Muscle of leg (tissue), 3 donors: ENCODE measurements at regions not wholly inside any gene's neighbourhood (a gene's known extent, or its start where the extent isn't known, plus 50 kb on each side); places are given as distances from the start of the nearest gene placed in this dataset.

ENCODE experiments used
- DNase-seq: peaks from one replicate; pipeline ENCODE4 v3.0.0; 2013
- H3K27ac ChIP-seq: one replicate; pipeline ENCODE4 v1.5.1; 2013; ENCODE audit warnings: mild to moderate bottlenecking, low read length, control low read depth
- H3K27me3 ChIP-seq: one replicate; pipeline ENCODE4 v1.6.1; 2013; ENCODE audit warnings: low read length; ENCODE audit not compliant: control insufficient read depth, insufficient read depth
- H3K36me3 ChIP-seq: one replicate; pipeline ENCODE4 v1.6.1; 2013; ENCODE audit warnings: low read length; ENCODE audit not compliant: control insufficient read depth, insufficient read depth
- H3K4me1 ChIP-seq: one replicate; pipeline ENCODE4 v1.6.1; 2013; ENCODE audit warnings: low read length; ENCODE audit not compliant: control insufficient read depth, insufficient read depth
- H3K4me3 ChIP-seq: one replicate; pipeline ENCODE4 v1.5.1; 2013; ENCODE audit warnings: low read length, control low read depth
- H3K9me3 ChIP-seq: replicated peaks from 2 replicates; pipeline ENCODE4 v1.6.1; 2013; ENCODE audit warnings: low read depth, low read length; ENCODE audit not compliant: control insufficient read depth
- WGBS: methylation state at CpG from one replicate; pipeline ENCODE4 v1.1.5; 2013; ENCODE audit warnings: missing lambda C conversion rate; ENCODE audit not compliant: insufficient coverage; 5-methylcytosine and 5-hydroxymethylcytosine counted together

DNA sequence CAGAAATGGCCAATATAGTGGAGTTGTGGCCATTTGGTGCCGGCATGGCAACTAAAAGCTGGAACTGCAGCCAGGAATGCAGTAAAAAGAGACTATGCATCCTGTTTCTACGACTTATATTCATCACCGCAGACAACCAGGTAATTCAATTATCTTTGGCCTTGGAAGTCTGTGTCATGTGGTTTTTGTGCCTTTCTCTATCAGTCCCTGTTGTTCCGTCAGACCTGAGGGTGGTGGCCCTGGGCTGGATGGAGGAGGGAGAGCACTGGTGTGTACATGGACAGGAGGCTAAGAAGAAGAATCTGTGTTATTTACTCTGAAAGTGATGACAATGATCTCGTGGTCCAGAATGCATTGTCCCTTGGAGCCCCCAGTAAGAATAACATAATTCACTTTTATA, 852.6 kb downstream of the VRK1 start:
- H3K4me3 ChIP-seq: no peak overlapping the region
- DNase-seq: no peak
- H3K36me3 ChIP-seq: no peaks in the 10 kb centered on the region
- no CpG with 5 or more reads among the region's 5 CpGs for WGBS
- no peaks in the 10 kb centered on the region for H3K4me1 ChIP-seq
- no peak overlapping the region for H3K27ac ChIP-seq
- no peaks in the 10 kb centered on the region for H3K9me3 ChIP-seq
- H3K27me3 ChIP-seq: no peaks in the 10 kb centered on the region

DNA sequence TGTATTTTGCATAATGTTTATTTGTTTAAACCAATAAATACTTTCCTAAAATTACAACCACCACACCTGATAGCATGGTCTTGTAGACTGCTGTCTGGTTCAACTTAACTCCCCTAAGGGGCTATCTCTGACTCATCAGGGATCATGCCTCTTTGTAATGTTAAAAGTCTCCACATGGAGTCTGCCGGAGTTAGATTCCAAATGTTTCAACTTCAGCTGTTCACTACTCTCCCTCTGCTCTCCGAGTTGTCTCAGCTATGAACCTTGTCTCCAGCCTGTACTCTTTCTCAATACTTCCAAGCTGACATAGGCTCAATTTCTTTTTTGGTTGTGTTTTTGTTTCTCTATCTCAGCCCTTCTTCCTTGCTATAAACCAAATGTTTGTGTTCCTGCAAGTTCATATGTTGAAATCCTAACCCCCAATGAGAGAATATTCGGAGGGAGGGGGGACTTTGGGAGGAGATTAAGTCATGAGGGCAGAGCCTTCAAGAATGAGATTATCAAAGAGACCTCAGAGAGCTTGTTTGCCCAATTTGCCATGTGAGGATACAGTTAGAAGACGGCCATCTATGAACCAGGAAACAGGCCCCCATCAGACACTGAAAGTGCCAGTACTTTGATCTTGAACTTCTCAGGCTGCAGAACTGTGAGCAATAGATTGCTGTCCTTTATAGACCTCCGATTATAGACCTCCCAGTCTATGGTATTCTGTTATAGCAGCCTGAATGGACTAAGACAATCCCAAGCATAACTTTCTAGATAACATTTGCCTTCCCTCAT, 858.2 kb downstream of the VRK1 start:
- no peak overlapping the region for H3K27ac ChIP-seq
- no peak for DNase-seq
- WGBS: 58% methylated on average over 3 of the region's 5 CpGs

DNA sequence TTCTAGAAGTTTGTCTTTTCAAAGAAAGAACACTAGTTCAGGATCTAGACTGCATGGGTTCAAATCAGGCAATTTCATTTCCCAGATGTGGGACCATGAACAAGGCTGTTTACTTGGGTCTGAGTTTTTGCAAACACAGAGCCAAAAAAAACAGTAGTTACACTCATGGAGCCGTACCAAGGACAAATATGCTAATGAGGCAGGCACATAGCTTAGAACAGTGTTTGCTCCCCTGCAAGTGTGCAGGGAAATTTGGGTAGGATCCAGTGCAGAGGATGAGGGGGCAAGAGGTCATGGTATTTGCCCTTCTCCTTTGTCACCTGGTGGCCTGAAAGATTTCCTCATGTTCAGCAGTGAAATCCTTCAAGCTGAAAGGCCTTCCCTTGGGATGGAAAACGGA, 860.4 kb downstream of the VRK1 start:
- Histone ChIP-seq H3K36me3 (no peaks in the 10 kb centered on the region), H3K4me3 (no peak overlapping the region), H3K9me3 (no peaks in the 10 kb centered on the region), H3K4me1 (no peaks in the 10 kb centered on the region), H3K27me3 (peaks cover 2% of the 10 kb centered on the region), H3K27ac (no peak overlapping the region)
- 66% methylated on average over 2 of the region's 2 CpGs for WGBS
- DNase-seq: no peak

More for the DNA sequence above, 858.2 kb downstream of the VRK1 start:
- Histone ChIP-seq H3K4me3 (no peak overlapping the region), H3K36me3 (no peaks in the 10 kb centered on the region), H3K9me3 (no peaks in the 10 kb centered on the region), H3K27me3 (peaks cover 2% of the 10 kb centered on the region), H3K4me1 (no peaks in the 10 kb centered on the region)

DNA sequence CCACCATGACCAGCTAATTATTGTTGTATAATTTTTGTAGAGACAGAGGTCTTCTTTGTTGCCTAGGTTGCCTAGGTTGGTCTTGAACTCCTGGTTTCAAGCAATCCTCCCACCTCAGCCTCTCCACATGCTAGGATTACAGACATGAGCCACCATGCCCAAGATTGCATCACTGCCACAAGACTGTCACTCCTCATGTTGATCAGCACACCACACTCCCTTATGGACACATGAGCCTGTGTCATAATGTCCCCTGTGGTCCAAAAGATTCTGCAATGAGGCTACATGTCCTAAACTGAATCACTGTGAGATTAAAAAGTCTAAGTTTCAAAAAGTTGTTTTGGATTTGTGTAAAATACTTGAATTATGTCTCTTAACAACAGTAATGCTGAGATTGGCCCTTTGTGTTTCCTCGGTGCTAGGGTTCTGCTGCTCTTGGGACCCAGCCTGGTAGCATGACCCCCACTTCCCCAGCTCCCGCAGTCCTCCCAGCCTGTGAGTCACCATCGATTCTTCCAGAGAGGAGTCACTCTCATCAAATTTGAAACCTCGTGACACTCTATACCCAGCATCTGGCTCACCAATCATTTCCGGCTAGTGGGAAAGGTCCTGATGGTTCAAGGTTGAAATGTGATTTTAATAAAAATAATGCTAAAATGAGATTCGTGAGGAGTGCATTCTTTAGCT, 890.9 kb downstream of the VRK1 start:
- Histone ChIP-seq H3K27ac (no peak overlapping the region), H3K4me3 (no peak overlapping the region), H3K9me3 (no peaks in the 10 kb centered on the region), H3K27me3 (no peaks in the 10 kb centered on the region), H3K4me1 (no peaks in the 10 kb centered on the region), H3K36me3 (no peaks in the 10 kb centered on the region)
- DNase-seq: peak; percentile 13
- 37% methylated on average over 2 of the region's 6 CpGs for WGBS

DNA sequence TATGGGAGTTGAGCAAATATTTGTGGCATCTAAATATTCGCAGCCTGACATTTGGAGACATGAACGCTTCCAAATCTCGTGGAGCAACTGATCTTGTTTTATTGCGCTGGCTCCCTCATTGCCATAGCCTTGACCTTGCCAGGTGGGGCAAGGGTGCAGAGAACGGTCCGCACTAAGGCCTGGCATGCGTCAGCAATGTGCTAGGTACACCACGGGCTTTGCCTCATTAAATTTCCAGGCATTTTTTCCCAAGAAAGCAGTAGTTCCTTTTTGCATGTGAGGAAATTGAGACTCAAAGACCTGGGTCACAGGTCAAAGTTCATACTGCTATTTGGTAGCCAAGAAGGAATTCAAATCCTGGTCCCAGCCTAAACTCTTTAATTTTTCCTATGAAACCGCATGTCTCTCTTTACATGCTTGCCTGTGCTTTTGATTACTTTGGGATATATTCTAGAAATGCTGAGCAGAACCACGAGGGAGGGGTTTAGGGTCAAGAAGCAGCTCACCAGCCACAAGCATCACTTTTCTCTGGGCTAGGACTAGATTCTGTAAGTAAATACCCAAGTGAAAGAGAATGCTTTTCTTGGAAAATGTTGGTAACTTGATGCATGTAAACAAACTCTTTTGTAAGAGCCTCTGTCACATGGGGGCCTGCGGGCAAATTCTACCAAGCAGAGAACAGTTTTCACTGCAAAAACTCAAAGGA, 891.6 kb downstream of the VRK1 start:
- DNase-seq: no peak
- H3K36me3 ChIP-seq: no peaks in the 10 kb centered on the region
- no peaks in the 10 kb centered on the region for H3K9me3 ChIP-seq
- no peak overlapping the region for H3K4me3 ChIP-seq
- H3K4me1 ChIP-seq: no peaks in the 10 kb centered on the region
- H3K27ac ChIP-seq: no peak overlapping the region
- 37% methylated on average over 7 of the region's 11 CpGs for WGBS
- no peaks in the 10 kb centered on the region for H3K27me3 ChIP-seq

DNA sequence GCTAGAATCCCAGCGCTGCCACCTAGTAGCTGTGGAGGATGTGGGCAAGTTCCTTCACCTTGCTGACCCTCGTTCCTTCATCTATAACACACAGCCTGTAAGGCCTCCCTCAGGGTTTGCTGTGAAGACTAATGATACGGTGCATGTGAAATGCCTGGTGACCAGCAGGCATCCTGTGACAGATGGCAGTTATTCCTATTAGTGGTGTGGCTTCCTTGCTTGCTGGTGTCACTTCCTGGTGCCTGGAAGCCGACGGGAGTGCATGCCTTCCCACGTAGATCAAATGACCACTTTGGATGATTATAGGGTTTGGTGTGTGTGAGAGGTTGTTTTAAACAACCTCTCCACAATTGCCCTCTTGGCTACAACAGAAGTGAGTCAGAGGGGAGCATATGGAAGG, 894.9 kb downstream of the VRK1 start:
- WGBS: 50% methylated on average over 1 of the region's 6 CpGs

DNA sequence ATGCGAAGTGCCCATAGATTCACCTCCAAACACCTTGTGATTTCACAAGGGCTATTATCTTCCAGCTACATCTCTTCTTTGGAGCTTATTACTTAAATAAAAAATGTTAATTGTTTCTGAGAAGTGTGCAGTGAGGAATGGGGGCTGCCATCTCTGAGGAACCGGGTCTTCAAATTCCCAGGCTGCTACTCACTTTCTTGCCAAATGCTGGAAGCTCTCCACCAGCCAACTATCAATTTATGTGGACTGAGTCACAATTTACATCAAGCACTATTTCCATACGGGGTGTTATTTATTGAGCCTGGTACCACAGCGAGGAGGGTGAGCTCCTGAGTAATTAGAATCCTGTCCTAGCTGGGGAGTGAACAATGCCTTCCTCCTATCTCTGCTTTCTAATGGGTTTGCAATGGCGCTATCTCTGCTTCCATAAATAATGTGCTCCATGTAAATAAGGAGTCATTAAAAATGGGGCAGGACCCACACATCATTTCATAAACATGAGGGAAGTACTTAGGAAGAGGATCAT, 898.3 kb downstream of the VRK1 start:
- peaks cover 2% of the 10 kb centered on the region for H3K27me3 ChIP-seq
- no CpG with 5 or more reads among the region's 5 CpGs for WGBS
- H3K4me1 ChIP-seq: no peaks in the 10 kb centered on the region
- peaks cover 4% of the 10 kb centered on the region for H3K9me3 ChIP-seq
- H3K27ac ChIP-seq: no peak overlapping the region
- no peak for DNase-seq
- no peaks in the 10 kb centered on the region for H3K36me3 ChIP-seq
- H3K4me3 ChIP-seq: no peak overlapping the region

More for the DNA sequence above, 894.9 kb downstream of the VRK1 start:
- Histone ChIP-seq H3K4me3 (no peak overlapping the region), H3K4me1 (no peaks in the 10 kb centered on the region), H3K27me3 (peaks cover 2% of the 10 kb centered on the region), H3K9me3 (no peaks in the 10 kb centered on the region), H3K36me3 (no peaks in the 10 kb centered on the region), H3K27ac (no peak overlapping the region)
- DNase-seq: no peak

DNA sequence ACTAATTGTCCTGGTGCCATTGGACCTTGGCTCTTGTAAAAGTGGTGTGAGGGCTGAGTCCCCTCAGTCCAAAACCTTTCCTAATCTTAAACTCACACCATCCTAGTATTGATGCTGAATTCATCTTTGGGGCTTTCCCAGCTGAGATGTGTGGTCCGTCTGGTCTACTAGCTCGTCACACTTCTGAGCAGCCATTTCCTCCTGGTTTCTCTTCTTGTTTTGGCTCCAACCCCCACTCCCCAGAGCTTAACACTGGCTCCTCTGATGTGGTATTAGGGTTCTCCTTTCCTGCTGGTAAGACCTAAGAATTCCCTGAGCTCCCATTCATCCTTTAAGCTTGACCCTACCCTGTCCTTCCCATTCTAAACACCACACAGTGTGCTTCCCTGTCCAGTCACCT, 900.6 kb downstream of the VRK1 start:
- peaks cover 4% of the 10 kb centered on the region for H3K9me3 ChIP-seq
- no peak overlapping the region for H3K27ac ChIP-seq
- no peaks in the 10 kb centered on the region for H3K4me1 ChIP-seq
- WGBS: no CpG with 5 or more reads among the region's 2 CpGs
- H3K36me3 ChIP-seq: no peaks in the 10 kb centered on the region
- DNase-seq: no peak
- no peak overlapping the region for H3K4me3 ChIP-seq
- H3K27me3 ChIP-seq: peaks cover 2% of the 10 kb centered on the region

DNA sequence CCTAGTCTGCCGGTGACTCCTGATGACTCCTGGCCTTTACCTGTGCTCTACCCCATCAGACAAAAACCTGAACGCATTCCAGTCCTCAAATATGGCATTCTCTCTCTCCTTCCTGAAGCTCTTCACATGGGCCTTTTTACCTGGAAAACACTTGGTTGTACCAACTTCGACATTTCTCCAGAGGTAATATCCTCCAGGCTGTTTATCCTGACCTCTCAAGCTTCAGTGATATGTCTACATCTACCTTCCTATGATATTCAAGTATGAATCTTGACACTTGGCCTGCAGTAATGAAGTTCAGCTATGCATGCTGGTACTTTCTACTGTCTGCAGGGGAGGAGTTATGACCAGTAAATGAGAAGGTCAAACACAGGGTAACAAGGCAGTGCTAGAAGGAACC, 901.8 kb downstream of the VRK1 start:
- H3K9me3 ChIP-seq: peaks cover 4% of the 10 kb centered on the region
- H3K4me1 ChIP-seq: no peaks in the 10 kb centered on the region
- H3K36me3 ChIP-seq: no peaks in the 10 kb centered on the region
- no peak for DNase-seq
- WGBS: 38% methylated on average over 1 of the region's 3 CpGs
- peaks cover 2% of the 10 kb centered on the region for H3K27me3 ChIP-seq
- no peak overlapping the region for H3K4me3 ChIP-seq
- H3K27ac ChIP-seq: no peak overlapping the region
